Nucleus accumbens (tissue), 56 donors: ENCODE measurements at regions not wholly inside any gene's neighbourhood (a gene's known extent, or its start where the extent isn't known, plus 50 kb on each side); places are given as distances from the start of the nearest gene placed in this dataset.

Source experiments
- DNase-seq, 56 donors: peaks; one replicate each; lab custom pipeline; 2025; lab: John Stamatoyannopoulos, UW

GRCh38 chr5:126210955-126211354, 212.3 kb upstream of the GRAMD2B start:
- DNase-seq = no peak

- DNase-seq = no peak
Observed at GRCh38 chr5:126219616-126220015, 203.6 kb upstream of the GRAMD2B start.

GRCh38 chr5:126220725-126221124, 202.5 kb upstream of the GRAMD2B start:
- no peak for DNase-seq

- DNase-seq = no peak
Observed at GRCh38 chr5:126228934-126229333, 194.3 kb upstream of the GRAMD2B start.

GRCh38 chr5:126233256-126233655, 190.0 kb upstream of the GRAMD2B start:
- no peak for DNase-seq

GRCh38 chr5:126234563-126235195, 188.5 kb upstream of the GRAMD2B start:
- DNase-seq = peak in 3 of 56 donors; percentile 0 to 3 (median 0)

- DNase-seq = no peak
Observed at GRCh38 chr5:126235628-126236027, 187.6 kb upstream of the GRAMD2B start.

- no peak for DNase-seq
Observed at GRCh38 chr5:126236994-126237393, 186.2 kb upstream of the GRAMD2B start.

GRCh38 chr5:126248611-126249010, 174.6 kb upstream of the GRAMD2B start:
- DNase-seq = no peak

GRCh38 chr5:126251024-126251423, 172.2 kb upstream of the GRAMD2B start:
- no peak for DNase-seq

GRCh38 chr5:126253406-126253805, 169.8 kb upstream of the GRAMD2B start:
- no peak for DNase-seq

GRCh38 chr5:126263591-126264184, 159.5 kb upstream of the GRAMD2B start:
- DNase-seq = no peak

GRCh38 chr5:126265917-126266316, 157.3 kb upstream of the GRAMD2B start:
- no peak for DNase-seq

GRCh38 chr5:126267438-126267837, 155.8 kb upstream of the GRAMD2B start:
- DNase-seq = no peak

- no peak for DNase-seq
Observed at GRCh38 chr5:126268697-126269315, 154.4 kb upstream of the GRAMD2B start.

- no peak for DNase-seq
Observed at GRCh38 chr5:126269511-126269910, 153.7 kb upstream of the GRAMD2B start.

GRCh38 chr5:126271141-126271540, 152.1 kb upstream of the GRAMD2B start:
- DNase-seq = no peak

- no peak for DNase-seq
Observed at GRCh38 chr5:126274076-126274762, 149.0 kb upstream of the GRAMD2B start.

- no peak for DNase-seq
Observed at GRCh38 chr5:126274763-126275125, 148.5 kb upstream of the GRAMD2B start.

- no peak for DNase-seq
Observed at GRCh38 chr5:126277762-126278161, 145.4 kb upstream of the GRAMD2B start.

GRCh38 chr5:126280343-126280742, 142.9 kb upstream of the GRAMD2B start:
- no peak for DNase-seq

- DNase-seq = no peak
Observed at GRCh38 chr5:126280846-126281245, 142.4 kb upstream of the GRAMD2B start.
